HL-60/S4 treated with phorbol 12-myristate 13-acetate at 8.2 ng/mL for 4 days and 3 days (cell line): ENCODE measurements at regions not wholly inside any gene's neighbourhood (a gene's known extent, or its start where the extent isn't known, plus 50 kb on each side); places are given as distances from the start of the nearest gene placed in this dataset.

Source experiments
- in situ Hi-C: fragments of 300-500 bp; cut with MboI; formaldehyde crosslinking; loops from 2 replicates; pipeline ENCODE4 v1.15.0; 2022; ENCODE audit warnings: low sequenced_read_pairs

DNA sequence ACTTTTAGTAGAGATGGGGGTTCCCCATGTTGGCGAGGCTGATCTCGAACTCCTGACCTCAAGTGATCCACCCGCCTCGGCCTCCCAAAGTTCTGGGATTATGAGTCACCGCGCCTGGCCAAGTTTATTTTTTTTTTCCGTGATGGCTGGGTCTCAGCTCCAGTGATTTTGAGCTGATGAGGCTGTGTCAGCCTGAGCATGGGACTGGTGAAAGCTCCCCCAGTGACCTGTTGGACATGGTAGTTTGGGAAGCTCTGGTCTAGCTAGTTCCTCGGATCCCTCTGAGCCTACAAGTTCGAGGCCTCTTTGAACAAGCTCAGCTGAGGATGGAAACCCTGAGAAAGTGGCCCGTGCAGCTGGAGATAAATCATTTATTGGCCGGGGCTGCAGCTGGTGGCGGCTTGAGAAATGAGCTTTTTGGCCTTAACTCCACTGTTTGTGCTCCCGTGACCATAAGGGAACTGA is 126.8 kb downstream of the SNX5 start:
- in situ Hi-C loops: no loop called here

DNA sequence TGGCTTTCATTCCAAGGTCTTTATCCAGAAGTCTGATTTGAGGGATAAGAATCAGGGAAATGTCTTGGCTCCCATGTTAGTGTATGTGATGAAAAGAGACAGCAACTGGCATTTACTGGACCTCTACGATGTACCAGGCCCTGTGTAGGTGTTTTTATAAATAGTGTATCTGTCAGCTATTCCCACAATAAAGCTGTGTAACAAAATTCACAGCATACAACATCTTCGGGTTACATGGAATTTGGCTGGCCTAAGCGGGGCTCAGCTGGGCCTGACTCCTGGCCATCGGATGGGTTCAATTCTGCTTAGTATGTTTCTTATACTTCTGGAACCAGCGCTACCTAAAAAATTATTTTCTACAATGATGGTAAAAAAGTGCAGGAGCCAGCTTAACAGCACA is 128.2 kb downstream of the SNX5 start:
- in situ Hi-C loops: no loop called here

DNA sequence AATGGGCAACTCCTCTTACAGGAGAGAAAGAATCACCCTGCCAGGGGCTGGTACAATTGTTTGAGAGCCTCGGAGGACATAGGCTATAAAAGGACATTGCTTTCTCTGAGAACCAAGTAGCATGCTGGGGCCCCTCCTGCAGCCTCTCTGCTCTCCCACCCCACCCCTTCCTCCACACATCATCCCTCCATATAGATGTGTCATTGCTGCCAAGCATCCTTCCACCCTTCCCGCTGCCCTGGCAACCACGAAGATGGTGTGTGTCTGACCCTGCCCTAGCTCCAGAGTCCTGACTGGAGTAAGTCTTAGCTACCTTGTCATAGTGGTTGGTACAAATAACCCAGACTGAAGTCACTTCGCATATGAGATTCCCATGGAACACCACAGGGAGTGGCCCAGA is 129.7 kb downstream of the SNX5 start:
- in situ Hi-C loops: no loop called here

DNA sequence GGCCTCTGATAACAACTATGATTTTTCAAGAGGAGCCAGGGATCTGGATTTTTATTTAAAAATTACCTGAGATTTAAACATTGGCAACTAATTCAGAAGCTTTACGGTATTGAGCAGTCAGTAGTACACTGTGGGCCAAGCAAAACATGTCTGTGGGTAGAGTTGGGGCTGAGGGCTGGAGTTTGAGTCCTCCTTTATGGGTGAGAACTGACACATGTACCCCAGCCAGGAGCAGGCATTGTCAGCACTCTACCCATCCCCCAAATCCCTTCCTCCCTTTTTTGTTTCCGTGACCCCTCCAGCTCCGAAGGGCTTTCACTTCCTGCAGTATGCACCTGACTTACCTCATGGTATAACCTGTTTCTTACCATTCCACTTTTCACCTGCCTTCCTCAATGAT is 131.4 kb downstream of the SNX5 start:
- in situ Hi-C loops: no loop called here

DNA sequence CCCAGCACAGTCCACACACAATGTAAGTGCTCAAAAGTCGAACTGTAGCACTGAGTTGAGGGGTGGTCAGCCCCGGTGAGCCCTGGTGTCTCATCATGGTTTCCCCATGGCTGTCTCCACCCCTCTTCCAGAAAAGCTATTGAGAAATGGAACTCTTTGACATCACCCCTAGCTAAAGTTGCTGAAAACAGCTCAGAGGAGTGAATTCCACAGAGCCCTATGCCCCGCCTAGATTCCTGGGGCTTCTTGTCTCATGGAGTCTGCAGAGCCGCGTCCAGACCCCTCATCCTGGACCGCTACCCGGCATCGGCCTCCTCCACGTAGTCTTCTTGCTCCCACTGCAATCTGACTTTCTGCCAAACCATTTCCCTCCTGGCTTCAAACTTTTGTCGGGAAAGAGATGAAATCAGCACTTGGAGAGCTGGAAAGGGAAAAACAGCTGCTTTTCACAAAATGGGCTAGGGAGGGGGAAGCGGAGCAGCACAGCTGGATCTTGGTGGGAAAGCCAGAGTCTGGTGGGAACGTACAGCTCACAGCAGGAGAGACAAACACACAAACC is 132.2 kb downstream of the SNX5 start:
- in situ Hi-C loops: no loop called here

DNA sequence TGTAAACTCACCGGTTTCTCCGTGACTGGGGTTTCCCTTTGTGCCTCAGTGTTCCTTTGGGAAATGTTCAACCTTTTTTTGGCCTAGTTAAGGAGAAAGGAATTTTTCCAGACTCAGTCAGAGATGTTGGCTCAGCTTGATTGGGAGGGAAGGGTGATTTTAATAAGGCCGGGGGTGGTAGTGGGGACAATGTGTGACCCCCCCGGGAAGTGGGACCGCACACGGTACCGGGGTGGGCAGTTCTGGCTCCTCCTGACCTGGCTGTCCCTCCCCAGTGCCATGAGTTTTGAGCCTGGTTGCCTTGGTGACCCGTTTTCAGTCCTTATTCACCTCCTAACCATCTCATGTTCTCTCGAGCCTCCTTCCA is 132.7 kb downstream of the SNX5 start:
- in situ Hi-C loops: no loop called here

DNA sequence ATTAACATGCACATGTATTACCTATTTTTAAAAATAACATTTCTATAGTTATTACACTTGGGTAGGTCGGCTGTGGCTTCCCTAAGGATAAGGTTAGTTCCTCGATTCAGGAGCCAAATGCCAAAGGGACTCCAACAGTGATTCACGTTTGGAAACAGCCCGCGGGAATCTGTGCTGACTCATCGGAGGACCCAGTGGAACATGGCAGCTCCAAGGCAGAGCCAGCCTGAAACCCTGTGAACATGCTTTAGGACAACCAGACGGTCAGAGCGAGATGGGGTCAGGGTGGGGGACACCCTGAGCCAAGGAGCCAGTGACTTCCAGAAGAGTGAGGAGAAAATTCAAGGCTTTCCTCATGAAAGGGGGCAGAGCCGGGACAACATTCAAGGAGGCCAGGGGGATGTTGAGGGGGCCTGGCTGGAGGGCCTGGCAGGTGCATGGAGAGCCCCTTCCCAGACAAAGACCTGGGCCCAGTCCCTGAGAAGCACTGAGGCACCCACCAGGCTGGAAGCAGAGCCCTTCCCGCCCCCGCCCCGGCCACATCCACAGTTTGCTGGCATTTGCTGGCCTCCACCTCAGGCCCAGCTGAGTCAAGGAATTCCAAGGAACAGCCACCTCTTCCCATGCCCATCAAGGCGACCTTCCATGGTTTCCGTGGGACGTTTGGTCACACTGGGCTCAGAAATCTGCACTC is 133.2 kb downstream of the SNX5 start:
- in situ Hi-C loops: no loop called here

DNA sequence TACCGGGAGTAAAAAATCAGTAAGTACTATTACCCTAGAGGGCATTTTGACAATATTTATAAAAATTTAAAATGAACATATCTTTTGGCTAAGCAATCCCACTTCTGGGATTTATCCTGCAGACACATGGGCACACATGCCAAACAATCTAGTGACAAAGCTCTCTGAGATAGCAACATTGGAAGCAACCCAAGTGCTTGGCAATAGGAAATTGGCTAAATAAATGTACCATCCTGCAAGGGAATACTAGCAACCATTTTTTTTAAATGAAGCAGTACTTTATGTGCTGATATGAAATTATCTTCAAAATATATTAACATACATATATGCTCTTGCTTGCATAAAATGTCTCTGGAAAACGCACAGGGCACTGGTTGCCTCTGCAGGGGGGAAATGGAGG is 133.8 kb downstream of the SNX5 start:
- in situ Hi-C loops: no loop called here

DNA sequence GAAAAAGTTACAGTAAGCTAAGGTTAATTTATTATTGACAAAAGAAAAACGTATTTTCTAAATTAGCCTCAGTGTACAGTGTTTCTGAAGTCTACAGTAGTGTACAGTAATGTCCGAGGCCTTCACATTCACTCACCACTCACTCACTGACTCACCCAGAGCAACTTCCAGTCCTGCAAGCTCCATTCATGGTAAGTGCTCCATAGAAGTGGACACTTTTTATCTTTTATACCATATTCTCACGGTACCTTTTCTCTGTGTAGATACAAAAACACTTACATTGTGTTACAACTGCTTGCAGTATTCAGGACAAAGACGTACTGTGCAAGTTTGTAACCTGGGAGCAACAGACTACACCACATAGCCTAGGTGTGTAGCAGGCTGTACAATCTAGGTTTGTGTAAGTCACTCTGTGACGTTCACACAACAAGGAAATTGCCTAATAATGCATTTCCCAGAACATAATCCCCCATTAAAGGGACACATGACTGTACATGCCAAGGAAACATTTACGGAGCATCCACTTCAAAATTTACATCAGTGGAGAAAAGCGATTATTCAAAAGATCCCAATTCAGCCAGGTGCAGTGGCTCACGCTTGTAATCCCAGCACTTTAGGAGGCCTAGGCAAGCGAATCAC is 133.4 kb downstream of the BANF2 start:
- in situ Hi-C loops: no loop called here

DNA sequence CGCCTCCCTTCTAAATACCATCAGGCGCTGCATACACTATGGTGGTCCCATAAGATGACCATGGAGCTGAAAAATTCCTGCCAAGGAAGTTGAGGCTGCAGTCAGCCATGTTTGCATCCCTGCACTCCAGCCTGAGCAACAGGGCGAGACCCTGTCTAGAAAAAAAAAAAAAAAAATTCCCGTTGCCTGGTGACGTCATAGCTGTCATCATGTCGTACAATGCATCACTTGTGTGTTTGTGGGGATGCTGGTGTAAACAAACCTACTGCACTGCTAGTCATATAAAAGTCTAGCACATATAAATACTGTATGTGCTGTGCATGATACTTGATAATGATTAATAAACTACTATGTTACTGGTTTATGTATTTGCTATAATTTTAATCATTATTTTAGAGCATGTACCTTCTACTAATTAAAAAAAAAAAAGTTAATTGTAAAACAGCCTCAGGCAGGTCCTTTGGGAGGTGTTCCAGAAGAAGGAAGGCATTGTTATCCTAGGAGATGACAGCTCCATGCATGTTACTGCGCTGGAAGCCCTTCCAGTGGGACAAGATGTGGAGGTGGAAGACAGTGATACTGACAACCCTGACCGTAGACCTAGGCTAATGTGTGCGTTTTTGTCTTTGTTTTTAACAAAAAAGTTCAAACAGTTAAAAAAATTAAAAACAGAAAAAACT is 132.6 kb downstream of the BANF2 start:
- in situ Hi-C loops: no loop called here

DNA sequence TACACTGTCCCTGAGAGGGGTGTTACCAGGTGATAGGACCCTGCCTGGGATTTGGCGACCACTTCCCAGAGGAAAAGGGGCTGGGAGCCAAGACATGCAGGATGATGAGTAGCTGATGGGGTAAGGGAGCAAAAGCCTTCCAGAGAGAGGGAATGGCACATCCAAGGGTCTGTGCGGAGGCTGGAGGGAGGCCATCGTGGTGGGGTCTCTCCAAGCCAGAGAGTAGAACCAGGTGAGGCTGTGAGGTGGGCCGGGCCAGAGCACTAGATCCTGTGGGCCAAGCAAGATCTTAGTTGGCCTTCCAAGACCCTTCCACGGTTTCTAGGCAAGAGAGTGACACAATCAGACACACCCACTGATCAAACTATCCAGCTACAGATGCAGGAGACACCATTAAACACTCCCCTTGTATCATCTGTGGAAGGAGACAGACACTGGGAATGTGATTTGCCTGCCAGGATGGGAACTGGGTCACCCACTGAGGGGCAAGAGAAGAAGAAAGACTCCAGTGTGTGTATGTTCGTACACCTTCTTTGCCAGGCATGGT is 128.9 kb downstream of the BANF2 start:
- in situ Hi-C loops: no loop called here

DNA sequence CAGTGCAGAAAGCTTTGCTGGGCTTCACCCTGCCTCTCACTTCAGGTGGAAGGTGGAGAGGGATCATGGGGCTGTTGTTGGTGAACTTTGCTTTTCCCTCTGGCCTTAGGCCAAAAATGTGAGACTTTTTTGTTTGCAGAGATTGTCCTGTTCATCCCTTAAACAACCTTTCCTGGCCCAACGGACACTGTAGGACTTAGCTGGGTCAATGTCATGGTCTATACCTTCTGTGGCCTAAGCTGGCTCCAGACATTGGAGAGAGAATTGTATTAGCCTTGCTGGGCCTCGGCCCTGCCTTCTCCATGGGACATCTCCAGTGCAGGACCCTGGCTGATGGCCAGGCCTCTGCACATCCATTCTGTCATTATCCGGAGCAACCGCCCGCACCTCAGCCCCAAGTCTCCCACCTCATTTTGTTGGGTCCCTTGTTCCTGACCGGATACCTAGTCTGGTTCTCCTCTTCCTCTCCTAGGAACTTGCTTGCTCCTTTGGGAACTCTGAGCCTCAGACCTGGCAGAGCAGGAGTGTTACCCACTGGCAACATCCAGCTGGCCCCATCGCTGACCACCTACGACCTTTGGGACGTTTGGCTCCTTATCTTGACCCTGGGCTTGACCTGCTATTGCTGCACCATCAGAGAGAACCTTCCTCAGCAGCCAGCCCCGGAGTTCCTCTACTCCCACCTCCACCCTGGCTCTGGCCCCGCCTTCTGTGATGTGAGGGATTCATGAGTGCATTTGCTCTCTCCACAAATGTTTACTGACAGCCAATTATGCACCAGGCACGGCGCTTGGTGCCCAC is 128.2 kb downstream of the BANF2 start:
- in situ Hi-C loops: no loop called here

DNA sequence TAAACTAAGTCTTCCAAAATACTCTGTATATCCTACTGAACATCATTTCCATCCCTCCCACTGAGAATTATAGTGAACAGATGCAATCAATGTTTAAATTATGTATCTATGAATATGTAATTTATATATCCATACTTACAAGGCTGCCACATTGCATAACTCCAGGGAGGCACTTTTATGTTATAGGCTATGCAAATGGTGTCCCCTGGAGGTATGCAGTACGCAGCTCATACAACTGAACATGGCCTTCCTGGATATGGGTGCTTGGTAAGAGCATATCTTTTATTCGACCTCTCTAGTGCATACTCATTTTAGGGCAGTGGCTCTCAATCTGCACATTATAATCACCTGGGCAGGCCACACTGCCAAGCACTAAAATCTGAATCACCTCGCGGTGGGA is 127.3 kb downstream of the BANF2 start:
- in situ Hi-C loops: no loop called here

DNA sequence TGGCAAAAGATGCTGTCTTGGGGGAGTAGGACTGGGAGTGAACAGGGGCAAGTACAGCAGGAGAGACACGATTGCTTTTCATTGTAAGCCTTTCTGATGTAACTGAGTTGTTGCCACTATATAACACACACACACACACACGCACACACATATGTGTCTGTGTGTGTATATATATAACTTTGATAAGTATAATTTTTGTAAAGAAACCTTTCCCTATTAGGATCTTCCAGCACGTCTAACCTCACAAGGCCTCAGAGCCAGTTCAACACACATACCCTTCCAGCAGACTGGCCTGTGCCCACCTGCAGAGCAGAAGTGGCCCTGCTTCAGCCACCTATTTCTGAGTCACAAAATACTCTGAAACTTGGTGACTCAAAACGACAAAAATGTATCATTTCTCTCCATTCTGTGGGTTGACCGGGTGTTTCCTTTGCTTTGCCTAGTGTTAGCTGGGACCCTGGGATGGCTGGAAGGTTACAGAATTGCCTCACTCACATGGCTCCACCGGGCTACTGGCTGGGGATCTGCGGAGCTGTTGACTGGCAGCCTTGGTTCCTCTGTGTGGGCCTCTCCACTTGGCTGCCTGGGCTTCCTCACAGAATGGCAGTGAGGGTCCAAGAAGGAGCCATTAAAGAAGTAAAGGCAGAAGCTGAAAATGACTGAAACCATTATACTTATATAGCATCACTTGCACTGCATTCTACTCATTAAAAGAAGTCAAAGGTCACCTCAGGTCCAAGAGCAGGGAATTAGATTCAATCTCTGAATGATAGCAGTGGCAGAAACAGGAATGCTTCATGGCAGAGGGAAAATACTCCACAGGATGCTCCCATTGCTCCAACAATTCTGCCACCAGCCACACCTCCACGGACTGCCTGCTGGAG is 126.4 kb downstream of the BANF2 start:
- in situ Hi-C loops: no loop called here

DNA sequence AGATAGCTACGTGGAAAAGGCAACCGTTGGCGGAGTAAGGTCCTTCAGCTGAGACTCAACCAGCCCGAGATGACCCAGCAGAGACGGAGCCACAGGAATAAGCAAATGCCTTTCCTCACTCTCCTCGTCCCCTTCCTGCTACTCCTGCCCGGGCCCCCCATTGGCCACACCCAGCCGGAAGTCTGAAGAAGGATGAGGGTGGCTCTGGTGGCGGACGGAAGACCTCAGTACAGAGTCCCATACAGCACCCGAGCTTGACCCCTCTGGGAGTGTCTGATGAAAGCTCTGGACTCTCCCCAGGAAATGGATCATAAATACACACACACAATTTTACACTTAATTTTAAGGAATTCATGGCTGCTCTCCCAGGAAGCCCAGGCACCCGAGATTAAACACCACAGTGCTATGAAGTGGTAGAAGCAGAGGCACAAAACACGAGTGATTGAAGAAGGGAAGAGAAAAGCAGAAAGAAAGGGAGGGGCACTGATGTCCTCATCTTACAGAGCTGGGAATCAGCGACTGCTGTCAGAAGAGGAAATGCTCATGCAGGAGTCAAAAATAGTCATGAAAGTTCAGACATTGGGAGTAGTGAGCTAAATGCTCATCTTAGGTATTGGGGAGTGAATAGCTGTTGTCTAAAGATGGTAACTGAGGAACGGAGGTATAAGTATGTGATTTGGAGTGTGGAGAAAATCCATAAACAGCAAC is 125.6 kb downstream of the BANF2 start:
- in situ Hi-C loops: no loop called here

DNA sequence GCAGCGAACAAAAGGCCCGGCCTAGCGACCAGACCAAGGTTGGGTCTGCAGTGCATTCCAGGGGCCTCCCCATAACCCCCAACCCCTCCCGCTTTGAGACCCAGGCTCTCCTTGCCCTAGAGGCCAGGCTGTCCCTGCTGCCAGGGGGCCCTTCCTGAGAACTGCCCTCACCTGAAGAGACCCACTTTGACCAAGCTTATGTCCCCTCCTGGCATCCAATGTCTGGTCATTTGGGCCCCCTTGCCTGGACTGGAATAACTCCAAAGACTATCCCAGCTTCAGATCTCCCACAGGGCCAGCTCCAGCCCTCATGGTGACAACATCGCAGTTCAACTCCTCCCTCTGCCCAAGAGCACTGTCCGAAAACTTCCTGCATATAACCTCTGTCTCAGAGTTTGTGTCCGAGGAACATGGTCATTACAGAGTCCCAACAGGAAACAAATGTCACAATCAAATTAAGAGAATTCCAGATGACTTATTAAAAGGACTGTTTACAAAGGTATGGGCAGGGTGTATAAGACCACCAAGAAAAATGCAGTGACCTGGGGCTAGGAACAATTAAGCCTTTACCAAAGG is 125.0 kb downstream of the BANF2 start:
- in situ Hi-C loops: no loop called here

DNA sequence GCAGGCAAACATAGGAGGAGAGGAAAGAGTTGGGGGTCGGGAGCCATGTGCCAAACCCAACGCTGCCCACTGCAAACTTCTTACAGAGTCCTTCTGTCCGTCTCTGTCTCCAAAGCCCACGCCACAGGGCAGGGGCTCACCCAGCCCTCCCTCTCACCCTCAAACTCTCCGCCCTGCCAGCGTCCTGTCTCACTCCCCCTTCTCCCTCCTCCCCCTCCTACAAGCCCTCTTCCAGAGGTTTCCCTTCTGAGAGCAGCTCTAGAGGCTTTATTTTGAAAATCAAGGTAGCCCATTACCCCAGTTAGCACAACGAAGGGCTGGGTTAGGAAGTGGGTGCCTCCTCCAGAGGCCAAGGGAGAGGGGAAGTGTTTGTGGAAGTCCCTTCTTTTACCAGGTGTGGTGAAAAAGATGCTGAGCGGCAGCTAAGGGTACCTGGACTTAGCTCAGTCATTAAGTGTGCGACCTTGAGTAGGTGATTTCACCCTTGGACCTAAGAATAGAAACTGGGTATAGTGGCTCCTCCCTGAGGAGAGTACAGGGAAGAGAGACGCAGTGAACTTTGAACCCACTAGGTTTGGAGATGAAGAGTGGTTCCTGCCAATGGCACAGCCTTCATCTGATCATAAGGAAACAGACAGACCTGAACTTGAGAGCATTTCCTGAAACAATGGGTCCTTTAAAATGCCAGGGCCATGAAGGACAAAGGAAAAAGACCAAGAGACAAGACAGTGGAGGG is 123.8 kb downstream of the BANF2 start:
- in situ Hi-C loops: no loop called here
